ENCODE measurements at regions not wholly inside any gene's neighbourhood (a gene's known extent, or its start where the extent isn't known, plus 50 kb on each side); places are given as distances from the start of the nearest gene placed in this dataset.

- intact Hi-C loops (cut with DNase I; ENCODE audit: low total_unique reads): no loop called here
- Histone ChIP-seq H3K4me3 (no peak overlapping the region), H3K36me3 (no peaks in the 10 kb centered on the region)
These were observed 164.7 kb downstream of the CHIC2 start for GRCh38 chr4:53899586-53900270.

DNA sequence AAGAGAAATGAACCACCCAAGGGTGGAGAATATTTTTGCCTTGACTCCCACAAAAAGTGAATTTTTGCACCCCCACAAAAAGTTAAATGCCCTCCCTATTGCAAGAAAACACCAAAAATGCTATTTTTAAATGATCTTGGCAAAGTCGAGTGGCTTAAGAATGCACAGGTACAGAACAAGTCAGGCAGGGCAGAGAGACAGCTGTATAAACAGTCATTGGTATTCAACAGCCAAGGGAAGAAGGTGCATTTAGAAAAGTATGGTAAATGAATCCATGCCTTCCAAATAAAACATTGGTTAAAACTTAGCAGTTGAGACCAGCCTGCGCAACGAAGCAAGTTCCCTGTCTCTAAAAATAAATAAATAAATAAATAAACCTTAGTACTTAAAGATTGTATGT is 169.3 kb downstream of the CHIC2 start:
- Histone ChIP-seq H3K27ac (no peak overlapping the region), H3K4me3 (no peak overlapping the region), H3K9me3 (no peaks in the 10 kb centered on the region), H3K27me3 (no peaks in the 10 kb centered on the region), H3K4me1 (no peaks in the 10 kb centered on the region), H3K36me3 (no peaks in the 10 kb centered on the region)
- TF ChIP-seq POLR2AphosphoS5 (IDR thresholded peaks at IDR 0.05) (no peak), CTCF (IDR thresholded peaks at IDR 0.05) (no peak), POLR2A (IDR thresholded peaks at IDR 0.05) (no peak)
- intact Hi-C loops (cut with DNase I; ENCODE audit: low total_unique reads): no loop called here
- DNase-seq (ENCODE audit: low spot score in 2 of 2): no peak

More at GRCh38 chr4:53899586-53900270, 164.7 kb downstream of the CHIC2 start:
- no peak for DNase-seq (ENCODE audit: low spot score in 2 of 2)
- Histone ChIP-seq H3K9me3 (no peaks in the 10 kb centered on the region), H3K27me3 (no peaks in the 10 kb centered on the region), H3K4me1 (no peaks in the 10 kb centered on the region), H3K27ac (no peak overlapping the region)
- no peak for TF ChIP-seq POLR2AphosphoS5 (IDR thresholded peaks at IDR 0.05)
- no peak for TF ChIP-seq CTCF (IDR thresholded peaks at IDR 0.05)
- TF ChIP-seq POLR2A (IDR thresholded peaks at IDR 0.05): no peak

- Histone ChIP-seq H3K4me1 (no peaks in the 10 kb centered on the region), H3K27ac (no peak overlapping the region)
These were observed 173.9 kb downstream of the CHIC2 start for GRCh38 chr4:53890461-53890860.

GRCh38 chr4:53889326-53890055 is 174.9 kb downstream of the CHIC2 start:
- intact Hi-C loops (cut with DNase I; ENCODE audit: low total_unique reads): no loop called here
- Histone ChIP-seq H3K27me3 (no peaks in the 10 kb centered on the region), H3K27ac (peak overlapping the region in 1 of 2 donors; percentile 64)

More at GRCh38 chr4:53890461-53890860, 173.9 kb downstream of the CHIC2 start:
- no peak for DNase-seq (ENCODE audit: low spot score in 2 of 2)
- intact Hi-C loops (cut with DNase I; ENCODE audit: low total_unique reads): no loop called here
- TF ChIP-seq POLR2A (IDR thresholded peaks at IDR 0.05) (no peak), POLR2AphosphoS5 (IDR thresholded peaks at IDR 0.05) (no peak), CTCF (IDR thresholded peaks at IDR 0.05) (no peak)
- H3K27me3 ChIP-seq: no peaks in the 10 kb centered on the region
- no peaks in the 10 kb centered on the region for H3K36me3 ChIP-seq
- H3K4me3 ChIP-seq: no peak overlapping the region
- no peaks in the 10 kb centered on the region for H3K9me3 ChIP-seq

More at GRCh38 chr4:53889326-53890055, 174.9 kb downstream of the CHIC2 start:
- DNase-seq (ENCODE audit: low spot score in 2 of 2): no peak
- no peak for TF ChIP-seq CTCF (IDR thresholded peaks at IDR 0.05)
- no peak for TF ChIP-seq POLR2AphosphoS5 (IDR thresholded peaks at IDR 0.05)
- Histone ChIP-seq H3K9me3 (no peaks in the 10 kb centered on the region), H3K36me3 (no peaks in the 10 kb centered on the region), H3K4me1 (no peaks in the 10 kb centered on the region), H3K4me3 (no peak overlapping the region)
